ENCODE measurements at regions not wholly inside any gene's neighbourhood (a gene's known extent, or its start where the extent isn't known, plus 50 kb on each side); places are given as distances from the start of the nearest gene placed in this dataset.

GRCh38 chr7:115429918-115430317 is 508.0 kb downstream of the MDFIC start:
- TF ChIP-seq CTCF (IDR thresholded peaks at IDR 0.05) (no peak), POLR2A (IDR thresholded peaks at IDR 0.05) (no peak)
